ENCODE measurements at regions not wholly inside any gene's neighbourhood (a gene's known extent, or its start where the extent isn't known, plus 50 kb on each side); places are given as distances from the start of the nearest gene placed in this dataset.
A peak's percentile ranks its signal among the peaks of the same experiment; 100 is the strongest.

DNA sequence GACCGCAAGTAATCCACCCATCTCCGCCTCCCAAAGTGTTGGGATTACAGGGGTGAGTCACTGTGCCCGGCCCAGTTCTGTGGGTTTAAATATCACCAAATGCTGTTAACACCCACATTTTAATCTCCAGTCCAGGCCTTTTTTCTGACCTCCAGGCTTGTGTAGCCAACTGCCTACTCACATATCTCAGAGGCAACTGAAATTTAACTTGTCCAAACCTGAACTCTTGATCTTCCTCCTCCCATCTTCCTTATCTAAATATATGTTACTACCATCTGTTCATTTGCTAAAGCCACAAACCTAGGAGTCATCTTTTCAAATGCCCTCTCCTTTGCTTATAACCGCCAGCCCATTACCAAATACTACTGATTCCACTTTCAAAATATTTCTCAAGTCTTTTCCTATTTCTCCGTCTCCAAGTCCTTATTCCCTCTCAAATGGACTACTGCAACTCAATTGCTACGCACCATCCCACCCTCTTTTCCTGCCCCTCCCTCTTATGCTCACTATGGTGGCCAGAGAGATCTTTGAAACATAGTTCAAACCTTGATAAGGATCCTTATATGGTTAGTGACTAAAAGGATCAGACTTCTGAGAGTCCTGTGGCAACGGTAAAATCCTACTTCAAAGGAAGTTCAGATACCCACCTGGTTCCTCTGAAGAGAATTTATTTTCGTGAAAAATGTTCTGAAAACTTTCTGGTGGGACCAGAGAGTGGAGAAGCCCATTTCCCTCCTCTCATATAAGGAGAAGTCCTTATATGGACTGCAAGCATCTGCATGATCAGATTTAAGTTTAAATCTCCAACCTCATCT is 78.5 kb upstream of the CDC42BPA start (continued):
- TF ChIP-seq ZNF3 (CRISPR knock-in tag; IDR thresholded peaks at IDR 0.05) (no peak), SP2 (IDR thresholded peaks at IDR 0.05; ENCODE audit: extremely low read depth, low read depth, low read length, poor library complexity, severe bottlenecking) (no peak), DMBX1 (CRISPR knock-in tag; IDR thresholded peaks at IDR 0.05; ENCODE audit: borderline replicate concordance) (peak; percentile 92), ZNF224 (CRISPR knock-in tag; IDR thresholded peaks at IDR 0.05) (no peak), ZNF143 (CRISPR knock-in tag; IDR thresholded peaks at IDR 0.05) (no peak), SMAD2 (IDR thresholded peaks at IDR 0.05; ENCODE audit: low read depth, low read length) (no peak), ZFX (CRISPR knock-in tag; IDR thresholded peaks at IDR 0.05) (peak; percentile 28; the same call in 1 of the 2 replicates), ZNF324 (CRISPR knock-in tag; IDR thresholded peaks at IDR 0.05) (no peak), ZNF431 (CRISPR knock-in tag; IDR thresholded peaks at IDR 0.05) (no peak), LEF1 (IDR thresholded peaks at IDR 0.05) (peak; percentile 99), CCNT2 (IDR thresholded peaks at IDR 0.05; ENCODE audit: borderline replicate concordance, extremely low read depth, insufficient read length, low read depth, low read length) (peak; percentile 91), L3MBTL2 (IDR thresholded peaks at IDR 0.05) (peak; percentile 71)
- TF ChIP-seq, protein P1, sequence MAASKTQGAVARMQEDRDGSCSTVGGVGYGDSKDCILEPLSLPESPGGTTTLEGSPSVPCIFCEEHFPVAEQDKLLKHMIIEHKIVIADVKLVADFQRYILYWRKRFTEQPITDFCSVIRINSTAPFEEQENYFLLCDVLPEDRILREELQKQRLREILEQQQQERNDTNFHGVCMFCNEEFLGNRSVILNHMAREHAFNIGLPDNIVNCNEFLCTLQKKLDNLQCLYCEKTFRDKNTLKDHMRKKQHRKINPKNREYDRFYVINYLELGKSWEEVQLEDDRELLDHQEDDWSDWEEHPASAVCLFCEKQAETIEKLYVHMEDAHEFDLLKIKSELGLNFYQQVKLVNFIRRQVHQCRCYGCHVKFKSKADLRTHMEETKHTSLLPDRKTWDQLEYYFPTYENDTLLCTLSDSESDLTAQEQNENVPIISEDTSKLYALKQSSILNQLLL (CRISPR knock-in tag; IDR thresholded peaks at IDR 0.05; ENCODE audit: borderline replicate concordance) = no peak
- TF ChIP-seq, protein P2, sequence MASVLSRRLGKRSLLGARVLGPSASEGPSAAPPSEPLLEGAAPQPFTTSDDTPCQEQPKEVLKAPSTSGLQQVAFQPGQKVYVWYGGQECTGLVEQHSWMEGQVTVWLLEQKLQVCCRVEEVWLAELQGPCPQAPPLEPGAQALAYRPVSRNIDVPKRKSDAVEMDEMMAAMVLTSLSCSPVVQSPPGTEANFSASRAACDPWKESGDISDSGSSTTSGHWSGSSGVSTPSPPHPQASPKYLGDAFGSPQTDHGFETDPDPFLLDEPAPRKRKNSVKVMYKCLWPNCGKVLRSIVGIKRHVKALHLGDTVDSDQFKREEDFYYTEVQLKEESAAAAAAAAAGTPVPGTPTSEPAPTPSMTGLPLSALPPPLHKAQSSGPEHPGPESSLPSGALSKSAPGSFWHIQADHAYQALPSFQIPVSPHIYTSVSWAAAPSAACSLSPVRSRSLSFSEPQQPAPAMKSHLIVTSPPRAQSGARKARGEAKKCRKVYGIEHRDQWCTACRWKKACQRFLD (CRISPR knock-in tag; IDR thresholded peaks at IDR 0.05) = peak; percentile 80; the same call in 1 of the 2 replicates
- TF ChIP-seq, protein P3, sequence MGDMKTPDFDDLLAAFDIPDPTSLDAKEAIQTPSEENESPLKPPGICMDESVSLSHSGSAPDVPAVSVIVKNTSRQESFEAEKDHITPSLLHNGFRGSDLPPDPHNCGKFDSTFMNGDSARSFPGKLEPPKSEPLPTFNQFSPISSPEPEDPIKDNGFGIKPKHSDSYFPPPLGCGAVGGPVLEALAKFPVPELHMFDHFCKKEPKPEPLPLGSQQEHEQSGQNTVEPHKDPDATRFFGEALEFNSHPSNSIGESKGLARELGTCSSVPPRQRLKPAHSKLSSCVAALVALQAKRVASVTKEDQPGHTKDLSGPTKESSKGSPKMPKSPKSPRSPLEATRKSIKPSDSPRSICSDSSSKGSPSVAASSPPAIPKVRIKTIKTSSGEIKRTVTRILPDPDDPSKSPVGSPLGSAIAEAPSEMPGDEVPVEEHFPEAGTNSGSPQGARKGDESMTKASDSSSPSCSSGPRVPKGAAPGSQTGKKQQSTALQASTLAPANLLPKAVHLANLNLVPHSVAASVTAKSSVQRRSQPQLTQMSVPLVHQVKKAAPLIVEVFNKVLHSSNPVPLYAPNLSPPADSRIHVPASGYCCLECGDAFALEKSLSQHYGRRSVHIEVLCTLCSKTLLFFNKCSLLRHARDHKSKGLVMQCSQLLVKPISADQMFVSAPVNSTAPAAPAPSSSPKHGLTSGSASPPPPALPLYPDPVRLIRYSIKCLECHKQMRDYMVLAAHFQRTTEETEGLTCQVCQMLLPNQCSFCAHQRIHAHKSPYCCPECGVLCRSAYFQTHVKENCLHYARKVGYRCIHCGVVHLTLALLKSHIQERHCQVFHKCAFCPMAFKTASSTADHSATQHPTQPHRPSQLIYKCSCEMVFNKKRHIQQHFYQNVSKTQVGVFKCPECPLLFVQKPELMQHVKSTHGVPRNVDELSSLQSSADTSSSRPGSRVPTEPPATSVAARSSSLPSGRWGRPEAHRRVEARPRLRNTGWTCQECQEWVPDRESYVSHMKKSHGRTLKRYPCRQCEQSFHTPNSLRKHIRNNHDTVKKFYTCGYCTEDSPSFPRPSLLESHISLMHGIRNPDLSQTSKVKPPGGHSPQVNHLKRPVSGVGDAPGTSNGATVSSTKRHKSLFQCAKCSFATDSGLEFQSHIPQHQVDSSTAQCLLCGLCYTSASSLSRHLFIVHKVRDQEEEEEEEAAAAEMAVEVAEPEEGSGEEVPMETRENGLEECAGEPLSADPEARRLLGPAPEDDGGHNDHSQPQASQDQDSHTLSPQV (IDR thresholded peaks at IDR 0.05) = peak; percentile 53
- TF ChIP-seq, protein P4, sequence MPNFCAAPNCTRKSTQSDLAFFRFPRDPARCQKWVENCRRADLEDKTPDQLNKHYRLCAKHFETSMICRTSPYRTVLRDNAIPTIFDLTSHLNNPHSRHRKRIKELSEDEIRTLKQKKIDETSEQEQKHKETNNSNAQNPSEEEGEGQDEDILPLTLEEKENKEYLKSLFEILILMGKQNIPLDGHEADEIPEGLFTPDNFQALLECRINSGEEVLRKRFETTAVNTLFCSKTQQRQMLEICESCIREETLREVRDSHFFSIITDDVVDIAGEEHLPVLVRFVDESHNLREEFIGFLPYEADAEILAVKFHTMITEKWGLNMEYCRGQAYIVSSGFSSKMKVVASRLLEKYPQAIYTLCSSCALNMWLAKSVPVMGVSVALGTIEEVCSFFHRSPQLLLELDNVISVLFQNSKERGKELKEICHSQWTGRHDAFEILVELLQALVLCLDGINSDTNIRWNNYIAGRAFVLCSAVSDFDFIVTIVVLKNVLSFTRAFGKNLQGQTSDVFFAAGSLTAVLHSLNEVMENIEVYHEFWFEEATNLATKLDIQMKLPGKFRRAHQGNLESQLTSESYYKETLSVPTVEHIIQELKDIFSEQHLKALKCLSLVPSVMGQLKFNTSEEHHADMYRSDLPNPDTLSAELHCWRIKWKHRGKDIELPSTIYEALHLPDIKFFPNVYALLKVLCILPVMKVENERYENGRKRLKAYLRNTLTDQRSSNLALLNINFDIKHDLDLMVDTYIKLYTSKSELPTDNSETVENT (CRISPR knock-in tag; IDR thresholded peaks at IDR 0.05) = no peak
